GM10248 (cell line): ENCODE measurements at regions not wholly inside any gene's neighbourhood (a gene's known extent, or its start where the extent isn't known, plus 50 kb on each side); places are given as distances from the start of the nearest gene placed in this dataset.

Experiments
- CTCF ChIA-PET: fragments of 300-600 bp; sonication (Branson Sonifier 250); formaldehyde crosslinking; extraction: SDS; loops from one replicate; lab custom pipeline; 2021; ENCODE audit warnings: antibody characterized with exemption; lab: Yijun Ruan, JAX
- POLR2A ChIA-PET: fragments of 350-650 bp; sonication (Branson Sonifier 250); formaldehyde crosslinking; extraction: SDS; loops from one replicate; lab custom pipeline; 2020; ENCODE audit warnings: antibody characterized with exemption; lab: Yijun Ruan, JAX
- DNase-seq: peaks from one replicate; pipeline ENCODE4 v3.0.0; 2012; ENCODE audit errors: extremely low spot score
- TF ChIP-seq, protein P1 (sequence below): IDR thresholded peaks from 2 replicates; pipeline ENCODE4 v1.5.1; 2012; ENCODE audit warnings: mild to moderate bottlenecking, low read depth; ENCODE audit errors: extremely low read depth, missing control alignments, control extremely low read depth

GRCh38 chr9:84054341-84055010 is 73.9 kb downstream of the RMI1 start:
- no peak for DNase-seq
- POLR2A ChIA-PET, result no interaction called here
- TF ChIP-seq, protein P1, sequence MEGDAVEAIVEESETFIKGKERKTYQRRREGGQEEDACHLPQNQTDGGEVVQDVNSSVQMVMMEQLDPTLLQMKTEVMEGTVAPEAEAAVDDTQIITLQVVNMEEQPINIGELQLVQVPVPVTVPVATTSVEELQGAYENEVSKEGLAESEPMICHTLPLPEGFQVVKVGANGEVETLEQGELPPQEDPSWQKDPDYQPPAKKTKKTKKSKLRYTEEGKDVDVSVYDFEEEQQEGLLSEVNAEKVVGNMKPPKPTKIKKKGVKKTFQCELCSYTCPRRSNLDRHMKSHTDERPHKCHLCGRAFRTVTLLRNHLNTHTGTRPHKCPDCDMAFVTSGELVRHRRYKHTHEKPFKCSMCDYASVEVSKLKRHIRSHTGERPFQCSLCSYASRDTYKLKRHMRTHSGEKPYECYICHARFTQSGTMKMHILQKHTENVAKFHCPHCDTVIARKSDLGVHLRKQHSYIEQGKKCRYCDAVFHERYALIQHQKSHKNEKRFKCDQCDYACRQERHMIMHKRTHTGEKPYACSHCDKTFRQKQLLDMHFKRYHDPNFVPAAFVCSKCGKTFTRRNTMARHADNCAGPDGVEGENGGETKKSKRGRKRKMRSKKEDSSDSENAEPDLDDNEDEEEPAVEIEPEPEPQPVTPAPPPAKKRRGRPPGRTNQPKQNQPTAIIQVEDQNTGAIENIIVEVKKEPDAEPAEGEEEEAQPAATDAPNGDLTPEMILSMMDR, result no peak
- CTCF ChIA-PET, result no interaction called here

DNA sequence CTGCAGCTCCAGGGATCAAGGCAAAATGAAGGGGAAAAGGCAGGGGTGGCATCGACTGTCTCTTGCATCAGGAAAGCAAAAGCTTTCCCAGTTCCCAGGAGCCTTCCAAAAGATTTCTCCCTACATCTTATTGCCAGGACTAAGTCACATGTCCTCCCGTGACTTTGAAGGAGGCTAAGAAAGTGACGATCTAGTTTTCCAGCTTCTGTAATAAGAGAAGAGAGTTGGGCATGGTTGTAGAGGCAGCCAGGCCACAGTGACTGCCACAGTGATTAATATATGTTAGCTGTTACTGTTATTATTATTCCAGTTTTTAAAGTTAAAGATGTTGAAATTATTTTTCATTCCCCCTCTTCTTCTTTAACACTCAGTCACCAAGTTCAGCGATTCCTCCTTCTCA is 77.1 kb downstream of the RMI1 start:
- ChIA-PET CTCF (interaction anchor here (1.0 to 1.3 kb wide), 2 partner anchors 10 to 17 kb away, joined by 3 read pairs; no protein-coding TSS in a partner anchor), POLR2A (no interaction called here)
- TF ChIP-seq, protein P1, result no peak
- no peak for DNase-seq

GRCh38 chr9:84059936-84060335 is 79.3 kb downstream of the RMI1 start:
- no peak for DNase-seq
- POLR2A ChIA-PET, result no interaction called here
- CTCF ChIA-PET, result no interaction called here
- TF ChIP-seq, protein P1, result no peak

DNA sequence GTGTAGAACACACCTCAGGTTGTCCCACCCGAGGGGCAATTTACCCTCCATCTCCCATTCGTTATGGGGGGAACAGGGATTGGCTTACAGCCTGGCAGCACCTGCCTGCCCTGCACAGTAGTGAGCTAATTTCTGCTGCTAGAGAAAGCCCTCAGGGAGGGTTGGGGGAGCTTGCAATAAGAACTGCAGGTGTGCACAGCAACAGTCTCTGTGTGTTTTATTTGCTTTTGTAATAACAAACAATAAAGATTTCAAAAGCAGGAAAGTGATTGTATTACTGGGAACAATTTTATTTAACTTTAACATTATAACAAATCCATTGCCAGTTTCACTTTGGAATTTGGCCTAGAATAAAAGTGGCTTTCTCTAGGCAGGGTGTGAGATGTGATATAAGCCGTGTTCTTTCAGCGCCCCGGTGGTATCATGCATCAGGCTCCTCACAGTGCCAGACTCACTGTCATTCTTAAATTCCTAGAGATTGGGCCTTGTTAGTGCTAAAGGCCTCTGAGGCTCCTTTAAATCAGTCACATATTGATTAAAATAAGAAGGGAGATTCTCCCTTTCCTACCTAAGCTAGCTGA is 81.1 kb downstream of the RMI1 start:
- ChIA-PET POLR2A (no interaction called here), CTCF (no interaction called here)
- TF ChIP-seq, protein P1, result no peak
- no peak for DNase-seq

- POLR2A ChIA-PET, result no interaction called here
- no peak for DNase-seq
- CTCF ChIA-PET, result no interaction called here
- TF ChIP-seq, protein P1, result no peak
These were observed 81.9 kb downstream of the RMI1 start for GRCh38 chr9:84062538-84062937.

- TF ChIP-seq, protein P1, result no peak
- ChIA-PET POLR2A (no interaction called here), CTCF (interaction anchor here (1.4 to 1.6 kb wide), 3 partner anchors 10 to 38 kb away, joined by 3 read pairs; no protein-coding TSS in a partner anchor)
- no peak for DNase-seq
These were observed 87.2 kb downstream of the RMI1 start for GRCh38 chr9:84067821-84068220.
